ENCODE measurements at regions not wholly inside any gene's neighbourhood (a gene's known extent, or its start where the extent isn't known, plus 50 kb on each side); places are given as distances from the start of the nearest gene placed in this dataset.

- 82% methylated on average over 8 of the region's 8 CpGs for WGBS
- H3K4me3 ChIP-seq = no peak overlapping the region
Measured at GRCh38 chr5:125713109-125713805, 710.0 kb upstream of the GRAMD2B start.

GRCh38 chr5:125715216-125715615, 708.0 kb upstream of the GRAMD2B start:
- DNase-seq (ENCODE audit: extremely low spot score) = no peak
- WGBS = 89% methylated on average over 2 of the region's 2 CpGs
- H3K36me3 ChIP-seq = no peaks in the 10 kb centered on the region
- H3K9me3 ChIP-seq = no peaks in the 10 kb centered on the region
- H3K4me1 ChIP-seq = no peaks in the 10 kb centered on the region
- no peak overlapping the region for H3K27ac ChIP-seq (replicated peaks in 1 of 4)
- H3K4me3 ChIP-seq = no peak overlapping the region
- TF ChIP-seq EP300 (IDR thresholded peaks at IDR 0.05) (no peak), POLR2AphosphoS5 (IDR thresholded peaks at IDR 0.05) (no peak), CTCF (IDR thresholded peaks at IDR 0.05) (no peak), POLR2A (IDR thresholded peaks at IDR 0.05; ENCODE audit: low read depth) (no peak)
- H3K27me3 ChIP-seq = no peaks in the 10 kb centered on the region
- intact Hi-C loops (cut with DNase I) = no loop called here

More at GRCh38 chr5:125713109-125713805, 710.0 kb upstream of the GRAMD2B start:
- no peaks in the 10 kb centered on the region for H3K36me3 ChIP-seq
- no peaks in the 10 kb centered on the region for H3K4me1 ChIP-seq
- H3K27me3 ChIP-seq = no peaks in the 10 kb centered on the region
- DNase-seq (ENCODE audit: extremely low spot score) = no peak
- intact Hi-C loops (cut with DNase I) = no loop called here
- no peak for TF ChIP-seq POLR2A (IDR thresholded peaks at IDR 0.05; ENCODE audit: low read depth)
- TF ChIP-seq EP300 (IDR thresholded peaks at IDR 0.05) = no peak
- TF ChIP-seq CTCF (IDR thresholded peaks at IDR 0.05) = no peak
- no peak for TF ChIP-seq POLR2AphosphoS5 (IDR thresholded peaks at IDR 0.05)
- no peak overlapping the region for H3K27ac ChIP-seq (replicated peaks in 1 of 4)
- H3K9me3 ChIP-seq = no peaks in the 10 kb centered on the region

- Histone ChIP-seq H3K27me3 (no peaks in the 10 kb centered on the region), H3K4me1 (no peaks in the 10 kb centered on the region), H3K36me3 (no peaks in the 10 kb centered on the region), H3K4me3 (no peak overlapping the region), H3K27ac (replicated peaks in 1 of 4) (no peak overlapping the region), H3K9me3 (no peaks in the 10 kb centered on the region)
- intact Hi-C loops (cut with DNase I) = no loop called here
- TF ChIP-seq CTCF (IDR thresholded peaks at IDR 0.05) = no peak
- no peak for TF ChIP-seq EP300 (IDR thresholded peaks at IDR 0.05)
- TF ChIP-seq POLR2AphosphoS5 (IDR thresholded peaks at IDR 0.05) = no peak
- TF ChIP-seq POLR2A (IDR thresholded peaks at IDR 0.05; ENCODE audit: low read depth) = no peak
- DNase-seq (ENCODE audit: extremely low spot score) = no peak
Measured at GRCh38 chr5:125717209-125717608, 706.0 kb upstream of the GRAMD2B start.

GRCh38 chr5:125719681-125720347, 703.4 kb upstream of the GRAMD2B start:
- 83% methylated on average over 9 of the region's 9 CpGs for WGBS
- Histone ChIP-seq H3K9me3 (no peaks in the 10 kb centered on the region), H3K4me1 (no peaks in the 10 kb centered on the region), H3K4me3 (no peak overlapping the region), H3K36me3 (no peaks in the 10 kb centered on the region), H3K27ac (replicated peaks in 1 of 4) (no peak overlapping the region), H3K27me3 (no peaks in the 10 kb centered on the region)
- intact Hi-C loops (cut with DNase I) = no loop called here
- TF ChIP-seq EP300 (IDR thresholded peaks at IDR 0.05) (no peak), POLR2AphosphoS5 (IDR thresholded peaks at IDR 0.05) (no peak), POLR2A (IDR thresholded peaks at IDR 0.05; ENCODE audit: low read depth) (no peak), CTCF (IDR thresholded peaks at IDR 0.05) (no peak)
- no peak for DNase-seq (ENCODE audit: extremely low spot score)

Data from esophagus muscularis mucosa (tissue), 4 donors.